ENCODE measurements at regions not wholly inside any gene's neighbourhood (a gene's known extent, or its start where the extent isn't known, plus 50 kb on each side); places are given as distances from the start of the nearest gene placed in this dataset.
"Not testable (repeated sequence)": the region's sequence is repeated elsewhere in the genome, so short reads cannot be mapped to it uniquely, and the experiment has no call there.

DNA sequence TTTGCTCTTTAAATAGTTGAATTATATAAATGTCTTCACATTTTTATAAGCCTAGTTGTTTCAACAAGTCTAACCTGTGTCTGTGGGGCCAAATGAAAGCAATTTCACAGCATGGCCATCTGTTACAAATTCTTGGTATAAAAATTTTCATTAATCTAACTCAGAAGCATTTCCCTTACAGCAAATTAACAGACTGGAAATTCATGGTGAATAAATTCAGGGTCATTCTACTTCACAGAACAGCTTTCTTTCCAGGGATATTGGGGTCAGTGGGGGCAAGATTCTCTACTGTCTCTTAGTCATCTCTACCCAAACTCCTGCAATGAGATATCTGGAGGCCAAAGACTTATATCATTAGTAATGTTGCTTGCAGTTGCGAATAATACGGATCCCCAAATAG lies 352.1 kb downstream of the MMUT start:
- DNase-seq (ENCODE audit: low spot score), result no peak

DNA sequence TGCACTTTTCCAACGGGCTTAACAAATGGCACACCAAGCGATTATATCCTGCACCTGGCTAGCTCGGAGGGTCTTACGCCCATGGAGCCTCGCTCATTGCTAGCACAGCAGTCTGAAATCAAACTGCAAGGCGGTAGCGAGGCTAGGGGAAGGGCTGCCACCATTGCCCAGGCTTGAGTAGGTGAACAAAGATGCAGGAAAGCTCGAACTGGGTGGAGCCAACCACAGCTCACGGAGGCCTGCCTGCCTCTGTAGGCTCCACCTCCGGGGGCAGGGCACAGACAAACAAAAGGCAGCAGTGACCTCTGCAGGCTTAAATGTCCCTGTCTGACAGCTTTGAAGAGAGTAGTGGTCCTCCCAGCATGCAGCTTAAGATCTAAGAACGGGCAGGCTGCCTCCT lies 365.4 kb downstream of the MMUT start:
- DNase-seq (ENCODE audit: low spot score), result not testable (repeated sequence)

DNA sequence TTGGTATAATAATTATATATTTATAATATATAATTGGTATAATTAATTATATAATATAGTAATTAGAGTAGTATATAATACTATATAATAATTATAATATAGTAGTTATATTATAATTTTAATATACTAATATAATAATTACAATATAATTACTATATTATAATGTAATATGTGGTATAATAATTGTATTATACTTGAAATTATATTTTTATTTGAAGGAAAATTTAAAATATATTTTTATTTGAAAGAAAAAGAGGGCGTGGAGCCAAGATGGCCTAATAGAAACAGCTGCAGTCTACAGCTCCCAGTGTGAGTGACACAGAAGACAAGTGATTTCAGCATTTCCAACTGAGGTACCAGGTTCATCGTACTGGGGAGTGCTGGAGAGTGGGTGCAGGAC lies 365.9 kb downstream of the MMUT start:
- no peak for DNase-seq (ENCODE audit: low spot score)

DNA sequence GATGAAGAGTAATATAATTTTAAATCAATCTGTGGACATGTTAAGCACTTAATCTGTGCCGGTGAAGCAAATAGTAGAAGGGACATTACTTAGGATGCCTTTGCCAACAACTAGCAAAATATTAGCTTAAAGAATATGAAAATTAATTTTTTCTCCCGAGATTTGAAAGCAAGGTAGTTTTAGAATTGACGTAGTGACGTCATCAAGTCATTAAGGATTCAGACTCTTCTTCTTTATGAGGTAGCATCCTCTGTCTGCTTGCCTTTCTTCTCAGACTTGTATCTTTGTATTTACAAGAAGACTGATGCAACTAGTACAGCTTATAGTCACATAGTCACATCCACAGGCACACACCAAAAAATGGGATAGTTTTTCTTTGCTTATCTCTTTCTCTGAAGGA lies 374.4 kb downstream of the MMUT start:
- DNase-seq (ENCODE audit: low spot score), result no peak

DNA sequence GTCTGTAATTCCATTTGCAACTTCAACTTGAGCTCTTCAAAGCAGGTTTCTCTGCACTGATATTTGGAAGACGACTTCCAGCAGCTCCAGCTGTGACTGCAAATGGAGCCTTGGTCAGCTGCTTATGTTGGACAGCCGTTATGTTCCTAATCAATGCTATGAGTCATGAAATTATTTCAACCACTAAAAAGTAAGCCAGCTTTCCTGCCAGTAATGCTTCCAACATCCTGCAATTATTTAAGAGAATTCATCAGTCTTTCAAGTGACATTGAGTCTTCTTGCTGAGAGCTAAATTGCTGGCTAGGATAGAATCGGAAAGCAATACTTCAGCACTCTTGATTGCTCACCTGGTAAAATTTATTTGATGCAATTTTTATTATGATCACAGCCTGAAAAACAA lies 375.7 kb downstream of the MMUT start:
- DNase-seq (ENCODE audit: low spot score), result no peak

DNA sequence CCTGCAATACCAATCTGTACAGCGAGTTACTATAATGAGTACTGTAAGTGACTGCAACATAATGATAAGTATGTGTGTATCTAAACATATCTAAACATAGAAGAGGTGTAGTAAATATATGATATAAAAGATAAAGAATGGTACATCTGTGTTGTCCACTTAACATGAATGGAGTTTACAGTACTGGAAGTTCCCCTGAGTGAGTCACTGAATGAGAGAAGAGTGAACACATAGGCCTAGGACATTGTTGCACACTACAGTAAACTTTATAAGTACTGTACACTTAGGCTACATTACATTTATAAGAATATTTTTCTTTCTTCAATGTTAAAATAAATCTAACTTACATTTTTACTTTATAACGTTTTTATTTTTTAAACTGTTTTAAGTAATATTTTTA lies 380.4 kb downstream of the MMUT start:
- no peak for DNase-seq (ENCODE audit: low spot score)

DNA sequence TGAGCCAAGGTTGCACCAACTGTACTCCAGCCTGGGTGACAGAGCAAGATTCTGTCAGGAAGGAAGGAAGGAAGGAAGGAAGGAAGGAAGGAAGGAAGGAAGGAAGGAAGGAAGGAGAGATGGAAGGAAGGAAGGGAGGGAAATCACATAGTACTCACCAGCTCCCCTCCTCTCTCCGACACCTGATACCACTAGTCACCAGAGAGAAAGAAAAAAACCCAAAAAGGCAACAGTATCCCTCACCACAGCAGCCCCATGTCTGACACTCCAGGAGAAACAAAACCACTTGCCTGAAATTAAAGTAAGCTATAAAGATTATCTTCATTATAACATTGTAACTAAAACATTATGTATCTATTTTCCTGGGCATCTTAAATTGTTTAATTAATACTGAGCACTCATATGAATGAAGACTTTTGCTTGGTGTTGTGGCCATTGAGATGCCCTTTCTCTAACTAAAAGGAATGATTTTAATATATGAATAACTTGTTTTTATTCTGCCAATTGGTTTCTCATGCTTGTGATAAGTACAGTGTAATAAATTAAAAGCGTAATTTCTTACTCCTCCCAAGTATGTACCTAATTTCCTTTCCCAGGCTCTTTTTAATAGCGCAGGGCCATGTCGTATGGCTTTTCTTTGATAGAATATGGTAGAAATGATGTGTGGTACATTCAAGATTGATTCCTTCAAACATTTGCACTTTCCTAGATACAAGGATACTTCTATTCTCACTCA lies 390.0 kb downstream of the MMUT start:
- DNase-seq (ENCODE audit: low spot score), result no peak

DNA sequence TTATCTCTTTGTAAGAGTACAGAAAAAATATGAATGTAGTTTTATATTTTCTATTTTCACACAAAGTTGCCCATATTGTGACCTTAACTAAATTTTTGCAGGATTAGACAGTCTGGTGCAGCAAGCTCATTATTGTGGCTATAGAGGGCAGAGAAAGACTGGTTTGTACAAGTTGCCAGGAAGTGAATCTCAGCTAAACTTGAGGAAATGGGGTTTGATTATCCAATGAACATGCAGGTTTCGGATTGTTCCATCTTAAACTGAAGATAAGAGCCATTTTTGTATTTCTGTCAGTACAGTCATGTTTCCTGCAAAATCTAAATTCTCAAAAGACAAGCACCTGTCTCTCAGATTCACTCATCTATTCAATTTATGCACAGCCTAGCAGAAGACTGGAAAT lies 390.9 kb downstream of the MMUT start:
- no peak for DNase-seq (ENCODE audit: low spot score)

DNA sequence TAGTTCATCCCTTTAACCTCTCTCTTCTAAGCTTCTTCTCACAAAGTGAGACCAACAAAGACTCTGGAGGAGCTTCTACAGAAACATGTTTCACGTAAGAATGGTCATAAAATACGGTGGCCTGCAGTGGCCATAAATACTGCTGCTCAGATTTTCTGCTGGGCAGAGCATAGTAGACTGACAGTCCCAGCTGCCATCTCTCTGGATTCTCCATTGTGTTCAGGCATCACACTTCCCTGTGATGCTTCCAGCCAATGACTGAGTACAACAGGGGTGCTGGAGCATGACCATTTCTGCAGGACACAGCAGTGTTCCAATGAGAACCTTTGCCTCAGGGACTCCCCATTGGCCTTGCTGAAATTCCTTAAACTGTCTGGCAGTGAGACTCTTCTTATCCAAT lies 392.6 kb downstream of the MMUT start:
- DNase-seq (ENCODE audit: low spot score), result no peak

DNA sequence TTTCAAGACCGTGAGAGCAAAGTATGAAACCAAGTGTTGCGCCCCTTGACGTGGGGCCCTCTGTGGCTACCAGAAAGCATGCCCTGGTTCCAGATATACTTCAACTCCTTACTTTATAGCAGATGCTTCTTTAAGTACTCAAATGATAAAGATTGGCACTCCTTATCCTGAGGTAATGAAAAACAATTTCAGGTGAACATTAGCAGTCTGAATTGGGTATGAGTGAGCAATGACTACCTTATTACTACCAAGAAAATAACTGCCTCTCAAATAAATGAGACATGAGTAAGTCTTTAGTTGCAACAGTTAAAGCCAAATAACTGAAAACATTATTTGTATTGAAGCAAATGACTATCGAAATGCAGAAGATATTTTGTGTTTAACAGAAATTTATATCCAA lies 408.7 kb downstream of the MMUT start:
- no peak for DNase-seq (ENCODE audit: low spot score)

DNA sequence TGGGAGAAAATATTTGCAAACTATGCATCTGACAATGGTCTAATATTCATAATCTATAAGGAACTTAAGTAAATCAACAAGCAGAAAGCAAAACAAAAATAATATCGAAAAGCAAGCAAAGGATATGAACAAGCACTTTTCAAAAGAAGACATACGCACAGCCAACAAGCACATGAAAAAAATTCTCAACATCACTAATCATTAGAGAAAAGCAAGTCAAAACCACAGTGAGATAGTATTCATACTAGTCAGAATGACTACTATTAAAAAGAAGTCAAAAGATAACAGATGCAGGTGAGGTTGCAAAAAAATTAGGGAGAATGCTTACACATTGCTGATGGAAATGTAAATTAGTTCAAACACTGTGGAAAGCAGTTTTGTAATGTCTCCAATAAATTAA lies 410.2 kb downstream of the MMUT start:
- no peak for DNase-seq (ENCODE audit: low spot score)

DNA sequence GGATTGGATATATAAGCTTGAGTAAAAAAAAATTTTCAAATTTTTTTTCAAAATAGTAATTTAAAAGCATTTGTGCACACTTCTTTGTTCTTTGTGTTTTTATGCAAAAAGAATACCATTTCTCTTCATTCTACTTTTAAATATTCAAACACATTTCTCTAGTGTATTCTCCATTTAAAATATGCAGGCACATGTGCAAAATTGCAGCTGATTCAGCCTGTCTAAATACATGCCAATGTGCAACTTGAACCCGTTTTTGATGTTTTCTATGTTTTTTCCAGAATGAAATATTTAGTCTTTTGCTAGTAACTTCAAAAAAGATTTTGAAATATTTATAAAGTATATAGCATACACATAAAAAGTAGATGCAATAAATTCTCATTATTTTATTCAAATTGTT lies 411.8 kb downstream of the MMUT start:
- no peak for DNase-seq (ENCODE audit: low spot score)

DNA sequence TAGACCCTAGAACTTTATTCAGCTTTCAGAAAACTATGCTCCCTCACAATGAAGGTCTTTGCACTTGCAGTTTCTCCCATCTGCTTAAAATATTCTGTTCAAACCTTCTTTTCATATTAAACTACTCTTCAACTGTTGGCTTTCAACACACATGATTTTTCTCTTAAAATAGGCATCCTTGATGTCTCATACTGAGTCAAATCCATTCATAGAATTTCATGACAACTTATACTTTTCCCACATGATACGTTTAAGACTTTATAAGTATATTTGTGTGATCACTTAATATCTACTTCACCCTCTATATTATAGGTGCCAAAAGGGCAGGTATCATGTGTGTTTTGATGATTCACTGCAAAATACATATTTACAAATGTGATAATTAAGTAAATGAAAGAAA lies 412.5 kb downstream of the MMUT start:
- DNase-seq (ENCODE audit: low spot score), result no peak

DNA sequence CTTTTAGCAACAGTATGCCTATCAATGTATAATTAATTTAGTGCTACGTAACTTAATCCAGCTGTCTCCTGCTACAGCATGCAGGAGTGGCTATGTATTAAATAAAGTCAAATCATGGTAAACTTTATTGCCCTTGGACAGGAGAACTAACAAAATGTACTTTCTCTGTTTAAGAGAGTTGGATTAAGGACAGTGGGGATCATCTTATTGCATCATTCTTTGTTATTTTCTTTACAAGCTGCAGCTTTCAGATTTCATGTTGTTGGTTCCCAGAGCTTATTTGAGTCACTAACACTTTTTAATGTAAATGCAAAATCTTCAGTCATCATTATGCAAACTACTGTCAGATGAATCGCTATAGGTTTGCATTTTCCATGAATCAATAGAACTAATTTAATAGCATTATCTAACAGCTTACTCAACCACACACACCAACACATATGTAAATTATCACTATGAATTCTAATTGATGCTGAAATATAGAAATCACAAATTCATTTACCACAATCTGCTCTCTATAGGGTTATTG lies 424.7 kb downstream of the MMUT start:
- no peak for DNase-seq (ENCODE audit: low spot score)

DNA sequence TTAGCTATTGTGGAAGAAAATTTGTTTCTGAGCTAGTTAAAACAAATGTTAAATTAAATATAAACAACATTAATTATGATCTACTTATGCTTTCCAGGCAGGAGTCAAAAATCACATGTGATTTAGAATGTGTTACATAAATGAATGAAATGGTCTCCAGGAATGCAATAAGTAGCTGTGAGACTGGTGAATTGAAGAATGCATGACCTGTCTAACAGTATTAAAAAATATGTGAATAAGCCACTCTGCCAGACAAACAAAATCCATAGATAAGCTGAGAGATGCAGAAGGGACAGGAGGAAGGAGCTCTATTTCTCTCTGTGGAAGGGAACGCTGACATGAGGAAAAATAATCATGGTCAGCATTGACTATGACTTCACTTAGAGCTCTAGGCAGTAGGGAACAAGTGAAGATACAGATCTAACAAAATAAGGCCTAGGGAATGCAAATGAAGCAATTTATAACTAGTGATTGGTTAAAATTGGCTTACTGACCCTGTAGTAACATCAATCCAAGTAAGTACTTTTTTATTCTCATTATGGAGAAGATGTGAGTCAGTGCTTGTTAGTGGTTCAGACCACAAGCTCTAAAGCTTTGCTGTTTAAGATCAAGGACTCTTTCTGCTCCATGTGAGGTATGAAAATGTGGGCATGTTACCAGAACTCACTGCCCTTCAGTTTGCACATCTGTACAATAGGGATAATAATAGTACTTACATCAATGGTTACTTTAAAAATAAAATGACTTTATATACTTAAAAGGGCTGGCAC lies 432.6 kb downstream of the MMUT start:
- DNase-seq (ENCODE audit: low spot score), result no peak

DNA sequence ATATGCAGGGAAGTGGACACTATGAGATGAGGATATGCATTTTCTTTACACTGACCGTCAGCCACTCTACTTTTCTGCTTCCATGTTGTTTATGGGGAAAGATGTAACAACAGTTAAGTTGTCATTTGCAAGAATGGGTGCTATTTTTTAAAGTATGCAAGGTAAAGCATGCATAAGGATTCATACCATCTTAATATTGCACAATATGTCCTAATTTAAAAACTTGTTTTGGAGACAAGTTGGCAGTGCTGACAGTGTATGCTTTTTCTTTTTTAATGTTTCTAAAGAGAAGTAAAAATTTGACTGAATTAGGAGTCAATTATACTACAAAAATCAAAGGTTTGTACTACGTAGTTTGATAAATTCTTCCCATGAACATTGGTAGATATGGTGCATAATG lies 435.4 kb downstream of the MMUT start:
- DNase-seq (ENCODE audit: low spot score), result no peak

DNA sequence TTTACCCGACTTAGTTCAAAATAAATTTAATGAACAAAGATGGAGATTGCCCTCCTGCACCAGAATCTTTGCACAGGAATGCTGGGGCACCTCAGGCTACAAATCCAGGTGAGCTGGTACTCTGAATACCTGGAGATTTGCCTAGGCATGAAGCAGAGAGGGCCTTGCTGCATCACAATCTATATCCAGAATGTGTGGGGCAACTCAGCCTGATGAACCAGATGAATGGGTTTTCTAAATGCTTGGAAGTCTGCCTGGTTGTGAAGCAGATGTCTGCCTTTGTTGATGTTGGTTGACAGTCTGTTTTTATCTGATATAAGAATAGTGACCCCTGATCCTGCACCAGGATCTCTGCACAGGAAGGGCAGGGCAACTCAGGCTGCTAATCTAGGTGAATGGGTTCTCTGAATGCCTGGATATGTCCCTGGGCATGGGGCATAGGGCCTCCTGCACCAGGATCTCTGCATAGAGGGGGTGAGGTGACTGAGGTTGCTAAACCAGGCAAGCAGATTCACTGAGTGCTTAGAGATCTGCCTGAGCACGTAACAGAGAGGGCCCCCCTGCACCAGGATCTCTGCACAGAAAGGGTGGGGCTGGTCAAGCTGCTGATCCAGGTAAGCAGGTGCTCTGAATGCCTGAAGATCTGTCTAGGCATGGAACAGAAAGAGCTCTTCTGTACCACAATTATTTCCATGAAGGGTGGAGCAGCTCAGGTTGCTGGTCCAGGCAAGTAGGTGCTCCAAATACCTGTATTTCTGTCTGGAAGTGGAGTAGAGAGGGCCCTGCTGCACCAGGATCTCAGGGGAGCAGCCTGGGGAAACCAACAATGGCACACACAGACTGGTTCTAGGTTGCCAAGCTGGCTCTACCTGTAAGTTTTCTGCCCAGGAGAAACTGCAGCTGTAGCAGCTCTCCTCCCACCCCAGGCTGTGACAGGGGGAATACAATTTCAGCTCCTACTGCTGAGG lies 437.5 kb downstream of the MMUT start:
- DNase-seq (ENCODE audit: low spot score), result no peak

DNA sequence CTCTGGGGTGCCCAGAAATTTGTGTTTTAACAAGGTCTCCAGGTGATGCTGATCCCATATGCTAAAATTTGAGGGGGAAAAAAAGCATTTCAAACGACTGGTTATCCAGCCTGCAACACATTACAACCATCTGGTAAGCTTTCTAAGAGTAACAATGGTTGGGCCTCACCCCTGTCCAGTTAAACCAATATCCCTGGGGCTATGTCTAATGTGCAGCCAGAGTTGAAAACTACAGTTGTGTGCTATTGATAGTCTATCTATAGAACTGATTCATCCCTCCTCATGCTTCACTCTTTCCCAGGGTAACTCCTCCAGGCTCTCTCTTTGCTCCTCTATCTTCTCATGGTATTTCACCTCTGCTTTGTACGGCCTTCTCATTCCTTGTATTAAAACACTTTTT lies 458.3 kb downstream of the MMUT start:
- no peak for DNase-seq (ENCODE audit: low spot score)

DNA sequence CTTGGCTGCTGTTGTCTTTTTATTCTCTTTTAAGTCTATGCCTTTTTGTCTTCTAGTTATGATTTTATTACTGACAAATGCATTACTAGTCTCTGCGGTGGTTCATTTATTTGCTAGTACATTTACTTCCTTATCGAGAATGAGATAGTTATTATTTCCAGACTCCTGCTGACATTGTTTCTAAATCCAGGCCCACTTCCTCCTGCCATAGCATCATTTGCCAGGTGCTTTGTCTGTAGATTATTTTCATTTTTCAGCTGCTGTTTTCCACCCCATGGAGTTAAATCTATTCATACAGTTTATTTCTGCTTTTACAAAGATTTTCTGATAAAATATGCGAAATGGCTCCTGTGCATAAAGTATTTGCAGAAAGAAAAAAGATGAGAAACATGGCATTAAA lies 459.7 kb downstream of the MMUT start:
- DNase-seq (ENCODE audit: low spot score), result no peak

DNA sequence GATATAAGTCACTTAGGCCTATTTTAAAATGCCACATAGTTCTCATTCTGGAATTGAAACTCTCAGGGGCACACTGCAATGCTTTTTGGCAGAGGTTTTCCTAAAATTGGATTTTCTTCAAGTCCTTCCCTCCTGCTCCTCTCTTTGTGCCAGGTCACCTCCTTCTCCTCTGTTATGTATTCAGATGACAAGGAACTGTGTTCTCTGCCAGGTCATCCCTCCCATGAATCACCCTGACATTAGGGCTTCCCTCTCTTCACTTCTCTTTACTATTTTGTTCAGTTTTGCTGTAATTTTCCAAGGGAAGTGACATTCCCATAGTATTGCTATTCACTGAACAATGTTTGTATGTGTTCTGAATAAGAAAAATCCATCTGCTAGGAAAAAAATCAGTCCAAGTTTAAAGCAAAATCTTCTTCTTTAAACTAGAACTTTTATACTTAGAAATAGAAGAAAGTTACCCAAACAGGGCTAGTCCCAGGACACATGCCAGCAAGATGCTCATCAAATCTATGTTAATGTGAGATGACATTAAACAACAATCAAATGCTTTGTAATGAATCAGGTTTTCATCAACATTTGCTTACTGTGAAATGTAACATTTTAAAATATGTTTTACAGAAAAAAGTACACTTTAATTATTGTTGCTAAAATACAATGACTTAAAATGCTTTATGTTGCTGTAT lies 461.1 kb downstream of the MMUT start:
- no peak for DNase-seq (ENCODE audit: low spot score)

DNA sequence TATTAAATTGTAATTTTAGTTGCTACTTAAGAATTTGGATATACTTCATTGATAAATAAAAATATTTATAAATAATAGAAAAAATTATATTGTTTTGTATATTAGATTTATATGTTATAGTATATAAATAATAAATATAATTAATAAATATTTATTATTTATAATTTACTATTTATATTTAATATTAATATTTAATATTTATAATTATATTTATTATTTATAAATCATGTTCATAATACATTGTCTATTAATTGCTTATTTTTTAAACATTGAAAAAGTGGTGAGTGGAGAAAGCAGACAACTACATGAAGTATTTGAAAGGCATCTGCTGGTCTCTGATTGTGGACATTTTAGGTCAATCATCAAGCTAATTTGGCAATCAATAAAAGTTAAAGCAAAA lies 464.5 kb downstream of the MMUT start:
- no peak for DNase-seq (ENCODE audit: low spot score)

Data from mucosa of gallbladder (tissue), 1 donor.